ENCODE measurements at regions not wholly inside any gene's neighbourhood (a gene's known extent, or its start where the extent isn't known, plus 50 kb on each side); places are given as distances from the start of the nearest gene placed in this dataset.

GRCh38 chr4:188459381-188459780, 320.1 kb downstream of the TRIML1 start:
- no peak for TF ChIP-seq CTCF (IDR thresholded peaks at IDR 0.05)
- no peak for TF ChIP-seq POLR2A (IDR thresholded peaks at IDR 0.05)

Data from gastroesophageal sphincter (tissue), 3 donors.